Loucy (cell line): ENCODE measurements at regions not wholly inside any gene's neighbourhood (a gene's known extent, or its start where the extent isn't known, plus 50 kb on each side); places are given as distances from the start of the nearest gene placed in this dataset.

Experiments
- EZH2phosphoT487 ChIP-seq: fragments of 200-600 bp; IDR thresholded peaks from 2 replicates; pipeline ENCODE4 v1.6.1; 2018; ENCODE audit warnings: antibody characterized with exemption, mild to moderate bottlenecking, moderate library complexity, borderline replicate concordance
- TF ChIP-seq, protein P1 (sequence below): fragments of 200-600 bp; sonication (generic); conservative IDR thresholded peaks from 2 replicates; pipeline ENCODE4 v1.5.1; 2014; ENCODE audit warnings: mild to moderate bottlenecking, antibody characterized with exemption, low read length

DNA sequence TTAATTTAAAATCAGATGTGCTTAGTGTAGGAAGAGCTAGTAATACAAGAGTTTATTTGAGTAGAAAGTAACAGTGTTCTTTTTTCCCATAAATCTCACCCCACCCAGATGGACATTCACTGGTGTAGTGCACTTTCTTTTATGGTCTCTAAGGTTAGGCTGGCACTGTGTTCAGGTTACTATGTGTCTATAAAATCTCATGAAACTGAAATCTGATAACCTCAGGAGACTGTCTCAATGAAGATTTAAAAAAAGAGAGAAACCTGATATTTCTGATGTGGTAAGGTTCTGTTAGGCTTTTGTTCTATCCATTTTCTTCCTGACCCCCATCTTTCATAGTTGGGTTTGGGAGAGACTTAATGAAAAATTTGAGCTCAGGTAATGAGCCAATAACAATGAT lies 101.2 kb upstream of the CLVS2 start:
- TF ChIP-seq, protein P1, sequence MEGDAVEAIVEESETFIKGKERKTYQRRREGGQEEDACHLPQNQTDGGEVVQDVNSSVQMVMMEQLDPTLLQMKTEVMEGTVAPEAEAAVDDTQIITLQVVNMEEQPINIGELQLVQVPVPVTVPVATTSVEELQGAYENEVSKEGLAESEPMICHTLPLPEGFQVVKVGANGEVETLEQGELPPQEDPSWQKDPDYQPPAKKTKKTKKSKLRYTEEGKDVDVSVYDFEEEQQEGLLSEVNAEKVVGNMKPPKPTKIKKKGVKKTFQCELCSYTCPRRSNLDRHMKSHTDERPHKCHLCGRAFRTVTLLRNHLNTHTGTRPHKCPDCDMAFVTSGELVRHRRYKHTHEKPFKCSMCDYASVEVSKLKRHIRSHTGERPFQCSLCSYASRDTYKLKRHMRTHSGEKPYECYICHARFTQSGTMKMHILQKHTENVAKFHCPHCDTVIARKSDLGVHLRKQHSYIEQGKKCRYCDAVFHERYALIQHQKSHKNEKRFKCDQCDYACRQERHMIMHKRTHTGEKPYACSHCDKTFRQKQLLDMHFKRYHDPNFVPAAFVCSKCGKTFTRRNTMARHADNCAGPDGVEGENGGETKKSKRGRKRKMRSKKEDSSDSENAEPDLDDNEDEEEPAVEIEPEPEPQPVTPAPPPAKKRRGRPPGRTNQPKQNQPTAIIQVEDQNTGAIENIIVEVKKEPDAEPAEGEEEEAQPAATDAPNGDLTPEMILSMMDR = no peak
- TF ChIP-seq EZH2phosphoT487 = no peak
